NCI-H526 treated with DMSO at 0.1 percent for 48 hours (cell line): ENCODE measurements at regions not wholly inside any gene's neighbourhood (a gene's known extent, or its start where the extent isn't known, plus 50 kb on each side); places are given as distances from the start of the nearest gene placed in this dataset.

ENCODE experiments used
- DNase-seq: peaks from one replicate; lab custom pipeline; 2025; lab: John Stamatoyannopoulos, UW

- no peak for DNase-seq
These were observed 310.0 kb upstream of the DDHD1 start for GRCh38 chr14:53462931-53463778.

GRCh38 chr14:53461858-53462257, 308.7 kb upstream of the DDHD1 start:
- DNase-seq: no peak

- DNase-seq: no peak
These were observed 307.4 kb upstream of the DDHD1 start for GRCh38 chr14:53460544-53460943.

- no peak for DNase-seq
These were observed 305.3 kb upstream of the DDHD1 start for GRCh38 chr14:53458368-53458814.

GRCh38 chr14:53456931-53457330, 303.8 kb upstream of the DDHD1 start:
- DNase-seq: no peak

GRCh38 chr14:53452005-53452673, 299.0 kb upstream of the DDHD1 start:
- DNase-seq: no peak

GRCh38 chr14:53450871-53451270, 297.7 kb upstream of the DDHD1 start:
- DNase-seq: no peak

GRCh38 chr14:53448682-53449081, 295.6 kb upstream of the DDHD1 start:
- DNase-seq: no peak

GRCh38 chr14:53444677-53445312, 291.7 kb upstream of the DDHD1 start:
- DNase-seq: no peak

- no peak for DNase-seq
These were observed 288.7 kb upstream of the DDHD1 start for GRCh38 chr14:53441789-53442188.

- no peak for DNase-seq
These were observed 284.7 kb upstream of the DDHD1 start for GRCh38 chr14:53437858-53438257.

GRCh38 chr14:53432378-53432802, 279.3 kb upstream of the DDHD1 start:
- DNase-seq: peak; percentile 12

- DNase-seq: no peak
These were observed 277.7 kb upstream of the DDHD1 start for GRCh38 chr14:53430870-53431269.

- DNase-seq: no peak
These were observed 259.9 kb upstream of the DDHD1 start for GRCh38 chr14:53412819-53413675.

GRCh38 chr14:53411125-53411524, 258.0 kb upstream of the DDHD1 start:
- DNase-seq: no peak

GRCh38 chr14:53409969-53410368, 256.8 kb upstream of the DDHD1 start:
- DNase-seq: no peak

- no peak for DNase-seq
These were observed 256.2 kb upstream of the DDHD1 start for GRCh38 chr14:53409289-53409688.

GRCh38 chr14:53408175-53408879, 255.2 kb upstream of the DDHD1 start:
- DNase-seq: no peak

GRCh38 chr14:53406519-53406918, 253.4 kb upstream of the DDHD1 start:
- DNase-seq: no peak

- no peak for DNase-seq
These were observed 248.5 kb upstream of the DDHD1 start for GRCh38 chr14:53401646-53402045.

- no peak for DNase-seq
These were observed 245.9 kb upstream of the DDHD1 start for GRCh38 chr14:53399057-53399456.
